ENCODE measurements at regions not wholly inside any gene's neighbourhood (a gene's known extent, or its start where the extent isn't known, plus 50 kb on each side); places are given as distances from the start of the nearest gene placed in this dataset.

- DNase-seq: no peak
Measured at GRCh38 chrX:49773993-49774392, 55.1 kb upstream of the PAGE4 start.

- no peak for DNase-seq
Measured at GRCh38 chrX:49767236-49767635, 61.9 kb upstream of the PAGE4 start.

- no peak for DNase-seq
Measured at GRCh38 chrX:49762175-49762720, 66.5 kb upstream of the PAGE1 start.

GRCh38 chrX:49761481-49761880 lies 65.7 kb upstream of the PAGE1 start:
- no peak for DNase-seq

GRCh38 chrX:49760290-49760890 lies 64.6 kb upstream of the PAGE1 start:
- DNase-seq: no peak

GRCh38 chrX:49756692-49757091 lies 60.9 kb upstream of the PAGE1 start:
- no peak for DNase-seq

- DNase-seq: peak; percentile 42
Measured at GRCh38 chrX:49754233-49754857, 58.6 kb upstream of the PAGE1 start.

- DNase-seq: no peak
Measured at GRCh38 chrX:49753691-49754090, 57.9 kb upstream of the PAGE1 start.

GRCh38 chrX:49748211-49748956 lies 52.6 kb upstream of the PAGE1 start:
- DNase-seq: no peak

- no peak for DNase-seq
Measured at GRCh38 chrX:49746306-49746705, 50.5 kb upstream of the PAGE1 start.
